HEK293T (cell line): ENCODE measurements at regions not wholly inside any gene's neighbourhood (a gene's known extent, or its start where the extent isn't known, plus 50 kb on each side); places are given as distances from the start of the nearest gene placed in this dataset.

Experiments
- ARNT ChIP-seq: fragments of 450-650 bp; IDR thresholded peaks from 2 replicates; pipeline ENCODE4 v1.6.1; 2017; ENCODE audit warnings: mild to moderate bottlenecking
- BHLHE40 ChIP-seq: fragments of 450-650 bp; IDR thresholded peaks from 2 replicates; pipeline ENCODE4 v1.6.1; 2016; ENCODE audit warnings: mild to moderate bottlenecking, moderate library complexity, borderline replicate concordance
- CTBP1 ChIP-seq: fragments of 450-650 bp; IDR thresholded peaks from 2 replicates; pipeline ENCODE4 v1.6.1; 2016; ENCODE audit warnings: borderline replicate concordance
- ELF4 ChIP-seq: fragments of 450-650 bp; IDR thresholded peaks from 2 replicates; pipeline ENCODE4 v1.6.1; 2017; ENCODE audit warnings: antibody characterized with exemption
- FOXM1 ChIP-seq: fragments of 450-650 bp; IDR thresholded peaks from 2 replicates; pipeline ENCODE4 v1.6.1; 2017; ENCODE audit warnings: mild to moderate bottlenecking, borderline replicate concordance
- L3MBTL2 ChIP-seq: fragments of 450-650 bp; conservative IDR thresholded peaks from 2 replicates; pipeline ENCODE4 v1.6.1; 2016; ENCODE audit warnings: mild to moderate bottlenecking
- NFRKB ChIP-seq: fragments of 450-650 bp; IDR thresholded peaks from 2 replicates; pipeline ENCODE4 v1.6.1; 2016; ENCODE audit warnings: mild to moderate bottlenecking, moderate library complexity
- SP1 ChIP-seq: fragments of 450-650 bp; IDR thresholded peaks from 2 replicates; pipeline ENCODE4 v1.6.1; 2017
- SUZ12 ChIP-seq: fragments of 450-650 bp; IDR thresholded peaks from 2 replicates; pipeline ENCODE4 v1.6.1; 2016; ENCODE audit warnings: mild to moderate bottlenecking
- TARDBP ChIP-seq: fragments of 450-650 bp; IDR thresholded peaks from 2 replicates; pipeline ENCODE4 v1.6.1; 2016
- TF ChIP-seq, protein P1 (sequence below): fragments of 450-650 bp; IDR thresholded peaks from 2 replicates; pipeline ENCODE4 v1.6.1; 2016

GRCh38 chr14:66414511-66414910 is 71.7 kb upstream of the CCDC196 start:
- TF ChIP-seq L3MBTL2 (no peak), BHLHE40 (no peak), TARDBP (no peak), SP1 (no peak), ARNT (no peak), CTBP1 (no peak), SUZ12 (no peak), NFRKB (no peak), FOXM1 (no peak), ELF4 (no peak)
- TF ChIP-seq, protein P1, sequence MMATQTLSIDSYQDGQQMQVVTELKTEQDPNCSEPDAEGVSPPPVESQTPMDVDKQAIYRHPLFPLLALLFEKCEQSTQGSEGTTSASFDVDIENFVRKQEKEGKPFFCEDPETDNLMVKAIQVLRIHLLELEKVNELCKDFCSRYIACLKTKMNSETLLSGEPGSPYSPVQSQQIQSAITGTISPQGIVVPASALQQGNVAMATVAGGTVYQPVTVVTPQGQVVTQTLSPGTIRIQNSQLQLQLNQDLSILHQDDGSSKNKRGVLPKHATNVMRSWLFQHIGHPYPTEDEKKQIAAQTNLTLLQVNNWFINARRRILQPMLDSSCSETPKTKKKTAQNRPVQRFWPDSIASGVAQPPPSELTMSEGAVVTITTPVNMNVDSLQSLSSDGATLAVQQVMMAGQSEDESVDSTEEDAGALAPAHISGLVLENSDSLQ: no peak
